ENCODE measurements at regions not wholly inside any gene's neighbourhood (a gene's known extent, or its start where the extent isn't known, plus 50 kb on each side); places are given as distances from the start of the nearest gene placed in this dataset.

GRCh38 chr2:183606718-183607085, 482.5 kb downstream of the NUP35 start:
- TF ChIP-seq POLR2AphosphoS5 (IDR thresholded peaks at IDR 0.05; ENCODE audit: low read depth) (no peak), CTCF (conservative IDR thresholded peaks at IDR 0.05; ENCODE audit: low read depth in 2 of 2) (no peak)

All from GM23338 (cell line).